H1 (cell line): ENCODE measurements at regions not wholly inside any gene's neighbourhood (a gene's known extent, or its start where the extent isn't known, plus 50 kb on each side); places are given as distances from the start of the nearest gene placed in this dataset.

ENCODE experiments used
- CTCF ChIA-PET: fragments of 300-600 bp; sonication (Branson Sonifier 250); formaldehyde crosslinking; loops from one replicate; lab custom pipeline; 2021; ENCODE audit not compliant: partially characterized antibody; lab: Charles Lee
- POLR2A ChIA-PET: fragments of 300-600 bp; sonication (Branson Sonifier 250); formaldehyde crosslinking; loops from one replicate; lab custom pipeline; 2021; ENCODE audit warnings: inconsistent platforms; ENCODE audit not compliant: partially characterized antibody; lab: Charles Lee
- DNase-seq, 2 experiments: peaks; one replicate each; pipeline versions ENCODE4 v3.0.0 to v3.0.0-alpha.2; 2010 to 2022; ENCODE audit warnings: low spot score in 2 of 2, low read depth in 1 of 2, mixed read lengths in 1 of 2
- FAIRE-seq: peaks from 2 replicates; lab custom pipeline; 2011; peaks lifted over from hg19 to GRCh38; lab: Jason Lieb, UNC
- H2AFZ ChIP-seq: 2 replicates; pipeline ENCODE4 v1.8.1; 2012; ENCODE audit warnings: low read length, inconsistent platforms
- H2AK5ac ChIP-seq: 2 replicates; pipeline ENCODE4 v1.6.1; 2013; ENCODE audit warnings: low read depth, low read length
- H2BK120ac ChIP-seq: replicated peaks from 2 replicates; pipeline ENCODE3; 2013; ENCODE audit warnings: low read depth, low read length, inconsistent platforms
- H2BK12ac ChIP-seq: 2 replicates; pipeline ENCODE4 v1.6.1; 2013; ENCODE audit warnings: low read depth, low read length
- H2BK15ac ChIP-seq: 2 replicates; pipeline ENCODE4 v1.6.1; 2013; ENCODE audit warnings: low read length
- H2BK20ac ChIP-seq: 2 replicates; pipeline ENCODE4 v1.6.1; 2013; ENCODE audit warnings: low read length
- H2BK5ac ChIP-seq: 2 replicates; pipeline ENCODE4 v1.6.1; 2013; ENCODE audit warnings: low read depth, low read length
- H3K14ac ChIP-seq: 2 replicates; pipeline ENCODE4 v1.6.1; 2013; ENCODE audit warnings: inconsistent platforms; ENCODE audit not compliant: insufficient read length
- H3K18ac ChIP-seq: 2 replicates; pipeline ENCODE4 v1.6.1; 2013; ENCODE audit warnings: low read length; ENCODE audit errors: extremely low read depth
- H3K23ac ChIP-seq: 2 replicates; pipeline ENCODE4 v1.6.1; 2013; ENCODE audit warnings: inconsistent platforms; ENCODE audit not compliant: insufficient read length
- H3K23me2 ChIP-seq: 2 replicates; pipeline ENCODE4 v1.6.1; 2013; ENCODE audit warnings: low read depth, low read length
- H3K27ac ChIP-seq: 2 replicates; pipeline ENCODE4 v1.6.1; 2011; ENCODE audit warnings: low read depth, low read length, inconsistent platforms
- H3K27me3 ChIP-seq, 4 experiments: replicated peaks in 1 of 4; 1 replicate in 1 of 4; 2 replicates in 3 of 4; pipeline versions ENCODE4 v1.6.1 to v1.8.1; 2011 to 2013; ENCODE audit warnings: low read length in 3 of 4, mild to moderate bottlenecking in 3 of 4, inconsistent platforms in 2 of 4, mixed read lengths in 2 of 4, moderate library complexity in 1 of 4; ENCODE audit not compliant: control insufficient read depth in 3 of 4, insufficient read depth in 3 of 4; ENCODE audit errors: extremely low read depth in 1 of 4
- H3K36me3 ChIP-seq, 4 experiments: 2 replicates each; pipeline versions ENCODE4 v1.6.1 to v1.8.1; 2011 to 2013; ENCODE audit warnings: mild to moderate bottlenecking in 4 of 4, low read length in 3 of 4, moderate library complexity in 2 of 4, control low read depth in 1 of 4, inconsistent platforms in 1 of 4; ENCODE audit not compliant: insufficient read depth in 4 of 4, control insufficient read depth in 2 of 4
- H3K4ac ChIP-seq: replicated peaks from 2 replicates; pipeline ENCODE3; 2013; ENCODE audit warnings: low read length, low read depth, mixed read lengths, inconsistent platforms; ENCODE audit not compliant: insufficient read length
- H3K4me1 ChIP-seq, 4 experiments: replicated peaks in 1 of 4; 1 replicate in 1 of 4; 2 replicates in 3 of 4; pipeline versions ENCODE4 v1.6.1 to v1.8.1; 2011 to 2013; ENCODE audit warnings: low read length in 3 of 4, inconsistent platforms in 2 of 4, mixed read lengths in 1 of 4; ENCODE audit not compliant: insufficient read depth in 4 of 4, control insufficient read depth in 3 of 4
- H3K4me2 ChIP-seq, 2 experiments: 2 replicates each; pipeline versions ENCODE4 v1.6.1 to v1.8.1; 2011 to 2013; ENCODE audit warnings: low read depth in 2 of 2, low read length in 2 of 2, control low read depth in 1 of 2, inconsistent platforms in 1 of 2, mild to moderate bottlenecking in 1 of 2; ENCODE audit not compliant: insufficient read depth in 1 of 2
- H3K4me3 ChIP-seq, 4 experiments: fragments of 200-600, 300-600 bp in 1 of 4; sonication (generic), shearing (Covaris generic), sonication (Bioruptor Twin) in 1 of 4; 2 replicates each; pipeline versions ENCODE4 v1.5.1 to v1.8.1; 2011 to 2016; ENCODE audit warnings: low read length in 4 of 4, low read depth in 3 of 4, control low read depth in 2 of 4, inconsistent platforms in 2 of 4, mild to moderate bottlenecking in 2 of 4, mixed read lengths in 1 of 4, moderate library complexity in 1 of 4; ENCODE audit not compliant: insufficient read depth in 2 of 4; ENCODE audit errors: extremely low read depth in 1 of 4
- H3K56ac ChIP-seq: replicated peaks from 2 replicates; pipeline ENCODE3; 2013; ENCODE audit warnings: low read depth, mild to moderate bottlenecking, mixed read lengths, low read length, inconsistent platforms; ENCODE audit not compliant: insufficient read length
- H3K79me1 ChIP-seq: 2 replicates; pipeline ENCODE4 v1.6.1; 2013; ENCODE audit warnings: low read depth, low read length, control low read depth
- H3K79me2 ChIP-seq, 2 experiments: 2 replicates each; pipeline versions ENCODE4 v1.6.1 to v1.8.1; 2012 to 2013; ENCODE audit warnings: low read length in 2 of 2, mild to moderate bottlenecking in 2 of 2, inconsistent platforms in 1 of 2; ENCODE audit not compliant: insufficient read depth in 2 of 2, control insufficient read depth in 1 of 2
- H3K9ac ChIP-seq, 4 experiments: replicated peaks in 1 of 4; 1 replicate in 1 of 4; 2 replicates in 3 of 4; pipeline versions ENCODE4 v1.6.1 to v1.8.1; 2011 to 2013; ENCODE audit warnings: low read depth in 3 of 4, low read length in 3 of 4, control low read depth in 2 of 4, mild to moderate bottlenecking in 2 of 4, moderate library complexity in 2 of 4, inconsistent platforms in 1 of 4; ENCODE audit errors: extremely low read depth in 1 of 4
- H3K9me3 ChIP-seq, 2 experiments: 2 replicates each; pipeline versions ENCODE4 v1.6.1 to v1.8.1; 2012 to 2013; ENCODE audit warnings: mild to moderate bottlenecking in 2 of 2, moderate library complexity in 2 of 2, control low read depth in 1 of 2, inconsistent platforms in 1 of 2, low read depth in 1 of 2, low read length in 1 of 2, mixed read lengths in 1 of 2; ENCODE audit not compliant: insufficient read depth in 2 of 2
- H4K20me1 ChIP-seq, 2 experiments: replicated peaks in 1 of 2; 2 replicates each; pipeline versions ENCODE3 to v1.8.1; 2011 to 2013; ENCODE audit warnings: inconsistent platforms in 2 of 2, low read length in 2 of 2, mild to moderate bottlenecking in 1 of 2; ENCODE audit not compliant: insufficient read depth in 2 of 2, control insufficient read depth in 1 of 2
- H4K5ac ChIP-seq: 2 replicates; pipeline ENCODE4 v1.6.1; 2013; ENCODE audit warnings: low read length, low read depth, mixed read lengths, inconsistent platforms; ENCODE audit not compliant: insufficient read length
- H4K8ac ChIP-seq: 2 replicates; pipeline ENCODE4 v1.8.0; 2013; ENCODE audit warnings: mild to moderate bottlenecking, moderate library complexity, low read length, inconsistent platforms; ENCODE audit not compliant: insufficient read depth; ENCODE audit errors: extremely low read depth
- H4K91ac ChIP-seq: replicated peaks from 2 replicates; pipeline ENCODE3; 2013; ENCODE audit warnings: low read length, mixed read lengths, inconsistent platforms; ENCODE audit not compliant: insufficient read length
- BACH1 ChIP-seq: IDR thresholded peaks from 2 replicates; pipeline ENCODE4 v1.6.1; 2012; ENCODE audit warnings: low read length, improper control_type of control experiment
- BRCA1 ChIP-seq: IDR thresholded peaks from 2 replicates; pipeline ENCODE4 v1.6.1; 2012; ENCODE audit warnings: low read depth, low read length, improper control_type of control experiment
- CREB1 ChIP-seq: IDR thresholded peaks from 2 replicates; pipeline ENCODE4 v1.6.1; 2012; ENCODE audit warnings: inconsistent platforms
- EGR1 ChIP-seq: IDR thresholded peaks from 2 replicates; pipeline ENCODE4 v1.6.1; 2011; ENCODE audit warnings: low read depth, low read length, borderline replicate concordance
- EP300 ChIP-seq, 2 experiments: IDR thresholded peaks; 1 replicate in 1 of 2; 2 replicates in 1 of 2; pipeline ENCODE4 v1.6.1; 2011 to 2012; ENCODE audit warnings: low read depth in 2 of 2, low read length in 2 of 2, mild to moderate bottlenecking in 2 of 2, borderline replicate concordance in 1 of 2, inconsistent platforms in 1 of 2, moderate library complexity in 1 of 2
- MAFK ChIP-seq: IDR thresholded peaks from 2 replicates; pipeline ENCODE4 v1.6.1; 2012; ENCODE audit warnings: low read depth, mild to moderate bottlenecking, improper control_type of control experiment, low read length
- PHF8 ChIP-seq: fragments of 200-600 bp; sonication (generic); conservative IDR thresholded peaks from 2 replicates; pipeline ENCODE4 v1.7.1; 2012; ENCODE audit warnings: low read depth, mild to moderate bottlenecking, inconsistent platforms, low read length, moderate library complexity
- POLR2A ChIP-seq, 2 experiments: IDR thresholded peaks; 1 replicate in 1 of 2; 2 replicates in 1 of 2; pipeline ENCODE4 v1.6.1; 2011; ENCODE audit warnings: low read depth in 2 of 2, low read length in 2 of 2, mild to moderate bottlenecking in 2 of 2; ENCODE audit errors: control extremely low read depth in 1 of 2
- POLR2AphosphoS5 ChIP-seq: IDR thresholded peaks from 2 replicates; pipeline ENCODE4 v1.6.1; 2011; ENCODE audit warnings: low read depth, low read length
- RFX5 ChIP-seq: IDR thresholded peaks from 2 replicates; pipeline ENCODE4 v1.6.1; 2011; ENCODE audit warnings: low read depth, low read length, improper control_type of control experiment, borderline replicate concordance
- SP4 ChIP-seq: IDR thresholded peaks from 2 replicates; pipeline ENCODE4 v1.6.1; 2012; ENCODE audit warnings: low read length, inconsistent platforms
- USF2 ChIP-seq: IDR thresholded peaks from 2 replicates; pipeline ENCODE4 v1.6.1; 2011; ENCODE audit warnings: low read length, improper control_type of control experiment
- WGBS, 2 experiments: shearing (Covaris generic) in 1 of 2; methylation state at CpG; one replicate each; pipeline versions ENCODE4 v1.1.6 to v1.1.7; 2013 to 2015; ENCODE audit warnings: low lambda C conversion rate in 2 of 2, mixed read lengths in 2 of 2, inconsistent platforms in 1 of 2, low coverage in 1 of 2, missing lambda C conversion rate in 1 of 2; ENCODE audit not compliant: insufficient replicate concordance in 2 of 2, insufficient coverage in 1 of 2, insufficient read length in 1 of 2; ENCODE audit errors: extremely low coverage in 1 of 2, missing lambda C conversion rate in 1 of 2; 5-methylcytosine and 5-hydroxymethylcytosine counted together

GRCh38 chr3:153287017-153287416, 125.0 kb downstream of the RAP2B start:
- Histone ChIP-seq H3K18ac (no peak overlapping the region), H3K23me2 (no peaks in the 10 kb centered on the region), H2AFZ (no peak overlapping the region), H3K9me3 (no peaks in the 10 kb centered on the region), H3K23ac (no peak overlapping the region), H3K79me1 (no peaks in the 10 kb centered on the region), H3K56ac (no peak overlapping the region), H3K4ac (no peak overlapping the region), H3K4me1 (peaks cover 0 to 2% (median 0%) of the 10 kb centered on the region in 4 experiments; a peak in 2 of 7 replicates), H3K14ac (no peak overlapping the region), H3K27ac (no peak overlapping the region), H2AK5ac (no peak overlapping the region), H2BK20ac (no peak overlapping the region), H2BK12ac (no peak overlapping the region), H2BK5ac (no peak overlapping the region), H3K36me3 (no peaks in the 10 kb centered on the region), H4K5ac (no peak overlapping the region), H2BK120ac (no peak overlapping the region), H4K91ac (no peak overlapping the region), H2BK15ac (no peak overlapping the region), H3K4me3 (no peak overlapping the region), H4K8ac (no peak overlapping the region), H3K27me3 (no peaks in the 10 kb centered on the region), H3K9ac (no peak overlapping the region), H3K79me2 (no peaks in the 10 kb centered on the region), H4K20me1 (no peaks in the 10 kb centered on the region), H3K4me2 (no peak overlapping the region)
- TF ChIP-seq CREB1 (no peak), POLR2AphosphoS5 (no peak), BRCA1 (no peak), SP4 (no peak), RFX5 (no peak), POLR2A (IDR thresholded peaks at IDR 0.05; ENCODE audit: control extremely low read depth in 1 of 2, low read depth in 2 of 2, low read length in 2 of 2) (no peak), USF2 (no peak), BACH1 (no peak), EP300 (IDR thresholded peaks at IDR 0.05; ENCODE audit: borderline replicate concordance in 1 of 2, low read depth in 2 of 2, low read length in 2 of 2) (no peak), MAFK (no peak), EGR1 (no peak), PHF8 (no peak)
- ChIA-PET POLR2A (no interaction called here), CTCF (interaction anchor here (0.9 kb wide), 1 partner anchor 16 kb away, joined by 3 read pairs; no protein-coding TSS in a partner anchor)
- 93% methylated on average over 3 of the region's 3 CpGs; no CpG with 5 or more reads in 1 of the 2 experiments for WGBS, 2 experiments
- DNase-seq (no peak), FAIRE-seq (no peak)
